Lower lobe of right lung (tissue), 2 donors: ENCODE measurements at regions not wholly inside any gene's neighbourhood (a gene's known extent, or its start where the extent isn't known, plus 50 kb on each side); places are given as distances from the start of the nearest gene placed in this dataset.

Experiments
- ATAC-seq, 2 donors: fragments of 200-7000 bp; cut with Tn5 transposase; one replicate each; pipeline ENCODE4 v1.9.1; 2020 to 2022; ENCODE audit warnings: mild to moderate bottlenecking in 2 of 2, moderate library complexity in 2 of 2
- DNase-seq: peaks from one replicate; pipeline ENCODE4 v3.0.0-alpha.2; 2020
- H3K27ac ChIP-seq: fragments of 200-600 bp; one replicate; pipeline ENCODE4 v1.8.0; 2022
- H3K27me3 ChIP-seq: fragments of 200-600 bp; one replicate; pipeline ENCODE4 v1.8.0; 2022; ENCODE audit warnings: low read depth
- H3K36me3 ChIP-seq: fragments of 200-600 bp; one replicate; pipeline ENCODE4 v1.8.0; 2022; ENCODE audit warnings: mild to moderate bottlenecking
- H3K4me1 ChIP-seq: fragments of 200-600 bp; one replicate; pipeline ENCODE4 v1.8.0; 2022
- H3K4me3 ChIP-seq: fragments of 200-600 bp; one replicate; pipeline ENCODE4 v1.8.0; 2022; ENCODE audit warnings: mild to moderate bottlenecking
- H3K9me3 ChIP-seq: fragments of 200-600 bp; one replicate; pipeline ENCODE4 v1.8.0; 2022
- CTCF ChIP-seq: fragments of 200-600 bp; IDR thresholded peaks from one replicate; pipeline ENCODE4 v1.8.0; 2022; ENCODE audit warnings: antibody characterized with exemption, mild to moderate bottlenecking
- intact Hi-C: fragments of 100-400 bp; cut with DNase I; formaldehyde crosslinking; loops from one replicate; pipeline ENCODE4 v1.11.0; 2022
- donor health status: DM: no; HTN: yes; CAD: no; lungs with severe emphysema.

DNA sequence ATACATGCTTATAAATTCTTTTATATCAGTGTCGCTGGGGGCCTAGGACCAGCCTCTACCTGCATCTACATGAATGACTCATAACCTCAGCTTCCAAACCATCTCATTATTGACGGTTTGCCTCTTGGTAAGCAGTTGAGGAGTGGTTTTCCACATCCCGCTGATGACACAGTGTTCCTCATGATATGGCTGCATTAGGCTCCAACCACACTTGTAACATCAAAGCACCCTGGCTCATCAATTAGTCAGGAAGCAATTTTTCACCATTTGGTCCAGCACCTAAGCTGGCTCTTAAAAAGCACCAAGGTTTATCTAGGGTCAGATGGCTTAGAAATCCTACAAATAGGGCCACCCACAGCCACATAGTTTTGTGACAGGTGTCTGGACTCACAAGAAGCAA is 402.4 kb downstream of the ARHGEF28 start:
- Histone ChIP-seq H3K36me3 (no peaks in the 10 kb centered on the region), H3K27me3 (no peaks in the 10 kb centered on the region), H3K9me3 (no peaks in the 10 kb centered on the region), H3K27ac (no peak overlapping the region), H3K4me3 (no peak overlapping the region), H3K4me1 (no peaks in the 10 kb centered on the region)
- intact Hi-C loops = no loop called here
- TF ChIP-seq CTCF = no peak
- no peak for ATAC-seq
- DNase-seq = no peak

DNA sequence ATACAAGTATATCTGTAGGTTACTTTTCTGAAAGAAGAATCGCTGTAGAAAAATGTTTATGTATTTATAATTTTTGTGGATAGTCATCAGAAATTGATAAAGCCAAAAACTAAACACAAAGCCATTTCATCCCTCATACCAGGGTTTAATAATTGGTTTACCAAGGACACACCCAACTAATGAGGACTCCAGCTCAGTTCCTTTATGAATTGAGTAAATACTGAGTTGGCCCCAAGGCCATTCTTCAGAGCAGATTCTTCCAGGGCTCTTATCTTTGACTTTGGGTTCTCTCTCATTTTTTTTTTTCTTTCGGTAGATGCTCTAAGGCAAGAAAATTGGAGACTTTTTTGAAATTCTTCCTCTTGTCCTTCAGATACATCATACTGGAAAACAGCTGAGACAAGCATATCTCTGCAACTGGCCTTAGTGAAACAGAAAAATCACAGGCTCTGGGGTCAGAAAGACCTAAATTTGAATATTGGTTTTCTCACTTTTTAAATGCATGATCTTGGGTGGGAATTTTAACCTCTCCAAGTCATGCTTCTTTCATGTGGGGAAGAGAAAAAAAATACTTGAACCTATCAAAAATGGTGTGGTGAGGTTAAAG is 401.8 kb downstream of the ARHGEF28 start:
- Histone ChIP-seq H3K36me3 (no peaks in the 10 kb centered on the region), H3K27ac (no peak overlapping the region), H3K4me3 (no peak overlapping the region), H3K27me3 (no peaks in the 10 kb centered on the region), H3K9me3 (no peaks in the 10 kb centered on the region), H3K4me1 (no peaks in the 10 kb centered on the region)
- intact Hi-C loops = no loop called here
- DNase-seq (no peak), ATAC-seq (no peak)
- TF ChIP-seq CTCF = no peak

DNA sequence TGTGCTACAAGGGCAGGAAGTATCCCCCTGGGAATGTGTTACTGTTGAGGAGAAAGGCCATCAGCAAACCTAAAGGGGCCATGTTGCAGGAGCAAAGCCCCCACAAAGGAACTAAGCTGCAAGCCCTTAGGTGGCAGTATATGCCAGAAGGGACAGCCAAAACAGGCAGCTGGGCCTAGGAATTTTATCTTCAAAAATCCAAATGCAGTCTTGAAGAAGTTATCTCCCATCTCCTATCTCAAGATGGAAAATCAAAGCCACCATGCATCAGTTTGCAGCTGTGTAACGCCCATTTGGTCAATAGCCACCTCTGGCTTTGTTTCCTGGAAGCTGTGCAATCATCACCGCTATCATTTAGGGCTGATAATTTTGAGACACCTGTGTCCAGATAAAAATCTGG is 400.3 kb downstream of the ARHGEF28 start:
- H3K27ac ChIP-seq = no peak overlapping the region
- TF ChIP-seq CTCF = no peak
- H3K27me3 ChIP-seq = no peaks in the 10 kb centered on the region
- no peak overlapping the region for H3K4me3 ChIP-seq
- intact Hi-C loops = no loop called here
- H3K9me3 ChIP-seq = no peaks in the 10 kb centered on the region
- no peaks in the 10 kb centered on the region for H3K36me3 ChIP-seq
- DNase-seq (no peak), ATAC-seq (no peak)
- no peaks in the 10 kb centered on the region for H3K4me1 ChIP-seq

DNA sequence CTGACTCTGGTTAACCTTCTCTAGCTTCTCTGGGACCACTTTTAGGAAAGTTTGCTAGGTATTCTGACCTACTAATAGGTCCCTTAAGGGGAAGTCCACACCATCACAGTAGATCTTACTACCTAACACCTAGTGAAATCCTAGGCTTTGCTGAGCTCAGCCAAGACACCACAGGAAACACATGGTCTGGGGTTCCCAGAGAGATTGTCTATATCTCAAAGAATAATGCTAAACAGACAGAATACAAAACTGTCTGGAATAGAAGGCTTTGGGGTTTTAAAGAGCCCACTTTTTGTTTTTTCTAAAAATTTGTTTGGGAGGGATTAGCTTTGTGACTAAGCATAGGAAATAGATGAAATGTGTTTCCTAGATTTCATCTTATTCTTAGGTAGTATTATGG is 395.1 kb downstream of the ARHGEF28 start:
- TF ChIP-seq CTCF = no peak
- no peak overlapping the region for H3K4me3 ChIP-seq
- ATAC-seq = no peak
- no peak for DNase-seq
- H3K36me3 ChIP-seq = no peaks in the 10 kb centered on the region
- H3K4me1 ChIP-seq = no peaks in the 10 kb centered on the region
- intact Hi-C loops = no loop called here
- H3K9me3 ChIP-seq = no peaks in the 10 kb centered on the region
- H3K27me3 ChIP-seq = no peaks in the 10 kb centered on the region
- H3K27ac ChIP-seq = no peak overlapping the region

GRCh38 chr5:74020503-74020902 is 394.5 kb downstream of the ARHGEF28 start:
- intact Hi-C loops = no loop called here
- H3K4me3 ChIP-seq = no peak overlapping the region

More at GRCh38 chr5:74020503-74020902, 394.5 kb downstream of the ARHGEF28 start:
- Histone ChIP-seq H3K27me3 (no peaks in the 10 kb centered on the region), H3K36me3 (no peaks in the 10 kb centered on the region), H3K4me1 (no peaks in the 10 kb centered on the region), H3K9me3 (no peaks in the 10 kb centered on the region), H3K27ac (no peak overlapping the region)
- DNase-seq (peak; percentile 51), ATAC-seq (peak; percentile 80 to 89)
- TF ChIP-seq CTCF = no peak
